NCI-H1048 (cell line): ENCODE measurements at regions not wholly inside any gene's neighbourhood (a gene's known extent, or its start where the extent isn't known, plus 50 kb on each side); places are given as distances from the start of the nearest gene placed in this dataset.
"Not testable (repeated sequence)": the region's sequence is repeated elsewhere in the genome, so short reads cannot be mapped to it uniquely, and the experiment has no call there.

ENCODE experiments used
- DNase-seq: peaks from one replicate; lab custom pipeline; 2025; lab: John Stamatoyannopoulos, UW

DNA sequence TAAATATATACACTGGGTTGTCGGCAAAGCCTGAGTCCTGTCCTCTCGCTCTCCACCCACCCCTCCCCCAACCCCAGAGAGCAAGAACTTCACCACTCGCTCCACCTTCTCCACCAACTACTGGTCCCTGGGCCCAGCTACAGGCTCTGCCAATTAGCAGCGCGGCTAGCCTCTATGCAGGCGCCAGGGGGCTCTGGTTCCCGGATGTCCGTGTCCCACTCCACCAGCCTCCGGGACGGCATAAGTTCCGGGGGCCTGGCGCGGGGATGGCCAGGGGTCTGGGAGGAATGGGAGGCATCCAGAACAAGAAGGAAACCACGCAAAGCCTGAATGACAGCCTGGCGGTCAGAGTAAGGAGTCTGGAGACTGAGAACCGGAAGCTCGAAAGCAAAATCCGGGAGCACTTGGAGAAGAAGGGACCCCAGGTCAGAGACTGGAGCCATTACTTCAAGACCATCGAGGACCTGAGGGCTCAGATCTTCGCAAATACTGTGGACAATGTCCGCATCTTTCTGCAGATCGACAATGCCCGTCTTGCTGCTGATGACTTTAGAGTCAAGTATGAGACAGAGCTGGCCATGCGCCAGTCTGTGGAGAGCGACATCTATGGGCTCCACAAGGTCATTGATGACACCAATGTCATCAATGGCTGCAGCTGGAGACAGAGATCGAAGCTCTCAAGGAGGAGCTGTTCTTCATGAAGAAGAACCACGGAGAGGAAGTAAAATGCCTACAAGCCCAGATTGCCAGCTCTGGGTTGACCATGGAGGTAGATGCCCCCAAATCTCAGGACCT, 224.3 kb upstream of the ID4 start:
- not testable (repeated sequence) for DNase-seq

DNA sequence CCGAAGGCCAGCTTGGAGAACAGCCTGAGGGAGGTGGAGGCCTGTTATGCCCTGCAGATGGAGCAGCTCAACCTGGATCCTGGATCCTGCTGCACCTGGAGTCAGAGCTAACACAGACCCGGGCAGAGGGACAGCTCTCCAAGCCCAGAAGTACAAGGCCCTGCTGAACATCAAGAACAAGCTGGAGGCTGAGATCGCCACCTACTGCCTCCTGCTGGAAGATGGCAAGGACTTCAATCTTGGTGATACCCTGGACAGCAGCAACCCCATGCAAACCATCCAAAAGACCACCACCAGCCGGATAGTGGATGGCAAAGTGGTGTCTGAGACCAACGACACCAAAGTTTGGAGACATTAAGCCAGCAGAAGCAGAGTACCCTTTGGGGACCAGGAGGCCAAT, 223.5 kb upstream of the ID4 start:
- DNase-seq = no peak

DNA sequence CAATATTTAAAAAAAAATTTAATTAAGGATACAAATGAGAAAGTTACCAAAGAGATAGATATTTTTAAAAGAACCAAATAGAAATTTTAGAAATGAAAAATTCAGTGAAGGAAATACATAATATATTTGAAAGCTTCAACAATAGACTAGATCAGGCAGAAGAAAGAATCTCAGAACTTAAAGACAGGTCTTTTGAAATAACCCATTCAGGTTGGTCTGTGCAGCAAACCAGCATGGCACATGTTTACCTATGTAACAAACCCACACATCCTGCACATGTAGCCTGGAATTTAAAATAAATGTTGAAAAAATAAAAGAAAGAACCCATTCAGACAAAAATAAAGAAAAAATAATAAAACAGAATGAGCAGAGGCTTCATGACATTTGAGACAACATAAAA, 221.1 kb upstream of the ID4 start:
- DNase-seq = no peak

DNA sequence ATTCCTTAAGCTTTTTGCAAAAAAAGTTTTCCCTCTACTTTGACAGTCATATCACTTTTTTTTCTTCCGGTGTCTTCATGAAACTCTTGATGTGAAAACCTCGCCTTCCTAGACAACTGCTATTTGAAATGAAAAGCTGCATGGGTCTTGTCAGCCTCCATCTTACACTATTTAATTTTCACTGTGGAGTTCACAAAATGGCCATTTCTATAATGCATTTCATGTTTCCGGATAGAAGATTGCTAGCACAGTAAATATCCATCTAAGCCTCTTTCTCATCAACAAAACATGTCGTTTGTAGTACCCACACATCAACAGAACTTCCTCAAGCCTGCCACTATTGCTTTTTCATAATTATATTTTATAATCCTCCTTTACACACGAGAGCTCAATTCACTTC, 204.9 kb upstream of the ID4 start:
- no peak for DNase-seq

DNA sequence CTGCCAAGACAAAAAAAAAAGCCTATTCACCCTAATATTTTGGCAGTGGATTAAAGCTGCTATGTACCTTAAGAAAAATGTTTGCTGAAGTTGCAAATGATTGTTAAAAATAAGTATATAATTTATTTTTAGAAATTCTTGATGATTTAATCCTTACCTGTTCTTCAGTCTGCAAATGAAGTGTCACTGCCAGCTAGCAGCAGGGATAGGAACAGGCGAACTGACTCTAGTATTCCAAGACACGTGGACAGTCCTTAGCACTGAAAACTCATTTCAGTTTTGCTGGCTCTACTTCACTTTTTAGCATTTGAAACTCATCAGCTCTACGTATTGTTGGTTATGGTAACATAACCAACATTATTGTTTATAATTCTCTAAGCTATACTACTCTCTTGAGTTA, 204.4 kb upstream of the ID4 start:
- DNase-seq = no peak

DNA sequence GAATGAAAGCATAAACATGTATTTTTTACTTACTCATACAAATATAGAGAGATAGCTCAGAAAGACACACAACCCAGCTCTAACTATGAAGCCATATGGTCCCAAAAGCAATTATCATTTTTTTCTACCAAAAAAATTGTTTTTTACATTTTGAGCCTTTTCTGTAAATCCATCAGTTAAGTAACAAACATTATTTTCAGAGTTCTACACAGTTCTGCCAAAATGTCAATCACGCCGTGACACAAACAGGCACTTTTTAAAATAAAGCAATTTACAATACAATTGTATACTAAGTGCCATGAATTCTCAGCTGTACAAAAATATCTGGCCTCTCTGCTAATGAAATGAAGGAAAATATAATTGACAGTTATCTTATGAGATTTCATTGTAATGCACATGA, 201.4 kb upstream of the ID4 start:
- DNase-seq = no peak

DNA sequence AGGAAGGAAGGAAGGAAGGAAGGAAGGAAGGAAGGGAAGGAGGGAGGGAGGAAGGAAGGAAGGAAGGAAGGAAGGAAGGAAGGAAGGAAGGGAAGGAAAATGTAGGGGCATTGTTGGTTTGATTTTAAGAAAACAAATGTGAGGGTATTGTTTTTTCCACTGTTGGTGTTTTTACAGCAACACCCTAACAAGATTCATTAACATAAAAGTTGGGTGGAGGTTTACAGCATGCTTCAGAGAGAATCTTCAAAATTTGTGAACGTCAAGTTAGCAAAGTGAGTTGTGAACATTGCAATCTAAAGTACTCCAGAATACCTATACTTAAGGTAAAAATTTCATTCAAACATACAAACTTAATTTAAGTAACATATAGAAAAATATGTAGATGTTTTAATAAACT, 200.2 kb upstream of the ID4 start:
- DNase-seq = no peak

DNA sequence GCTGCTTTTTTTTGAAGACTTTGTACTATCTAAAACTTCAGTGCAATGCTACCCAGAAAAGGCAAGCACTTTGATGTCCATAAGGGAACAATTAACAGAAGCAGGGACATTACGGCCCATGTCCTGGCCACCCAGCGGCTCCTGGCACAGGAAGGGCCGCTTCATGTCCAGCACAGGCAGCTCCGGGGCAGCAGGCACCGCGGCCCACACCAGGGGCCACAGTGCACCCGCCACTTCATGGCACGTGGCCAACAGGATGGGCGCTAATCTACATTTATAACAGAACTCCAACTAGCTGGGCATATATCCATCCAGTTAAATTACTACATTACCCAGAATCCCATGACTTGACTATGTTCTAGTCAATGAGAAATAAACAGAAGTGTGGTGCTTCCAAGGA, 198.2 kb upstream of the ID4 start:
- no peak for DNase-seq

DNA sequence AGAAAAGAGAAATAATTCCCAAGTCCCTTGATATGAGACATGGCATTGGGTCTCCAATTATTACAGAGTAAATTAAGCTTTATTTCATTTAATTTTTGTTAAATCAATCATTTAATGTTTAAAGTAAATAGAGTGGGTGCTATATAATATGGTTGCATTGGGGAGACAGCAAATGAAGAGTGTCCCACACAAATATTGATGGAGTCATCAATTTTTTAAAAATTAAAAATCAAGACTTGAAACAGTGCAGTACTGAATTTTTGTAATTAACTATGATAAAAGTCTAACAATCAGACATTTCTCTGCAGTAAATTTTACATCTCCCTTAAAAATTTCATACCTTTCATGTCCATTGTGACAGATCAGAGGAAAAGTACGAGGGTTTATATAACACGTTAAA, 193.9 kb upstream of the ID4 start:
- DNase-seq = no peak

DNA sequence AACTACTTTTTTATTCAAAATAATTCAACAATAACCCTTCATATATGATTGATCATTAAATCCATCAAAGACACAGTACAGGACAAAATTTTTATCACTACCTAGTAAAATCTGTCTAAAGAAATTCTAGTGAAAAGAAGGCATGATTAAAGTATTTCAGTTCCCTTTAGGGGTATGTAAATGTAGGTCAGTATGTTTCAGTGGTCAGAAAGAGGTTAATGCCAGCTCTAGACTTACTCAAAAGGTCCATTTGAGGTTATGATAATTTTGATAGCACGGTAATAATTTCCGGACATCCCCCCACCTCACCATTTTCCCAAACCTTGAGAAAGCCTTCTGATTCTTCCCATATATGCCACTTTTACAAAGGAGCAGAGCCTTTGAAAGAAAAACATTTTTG, 193.5 kb upstream of the ID4 start:
- DNase-seq = no peak

DNA sequence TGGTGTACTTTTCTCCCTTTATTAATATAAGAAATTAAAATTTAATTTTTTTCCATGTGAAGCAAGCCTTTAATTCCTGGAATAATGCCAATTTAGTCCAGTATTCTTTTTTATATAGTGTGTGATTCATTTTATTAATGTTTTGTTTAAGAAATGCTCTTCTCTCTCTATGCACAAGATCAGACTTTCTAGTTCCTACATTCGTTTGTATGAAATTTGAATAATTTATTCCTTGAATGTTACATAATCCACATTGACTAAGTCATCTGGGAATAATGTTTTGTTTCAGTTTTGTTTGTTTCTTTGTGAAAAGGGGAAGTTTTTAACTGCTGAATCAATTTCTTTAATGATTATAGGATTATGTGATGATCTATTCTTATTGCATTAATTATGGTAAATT, 181.4 kb upstream of the ID4 start:
- no peak for DNase-seq

DNA sequence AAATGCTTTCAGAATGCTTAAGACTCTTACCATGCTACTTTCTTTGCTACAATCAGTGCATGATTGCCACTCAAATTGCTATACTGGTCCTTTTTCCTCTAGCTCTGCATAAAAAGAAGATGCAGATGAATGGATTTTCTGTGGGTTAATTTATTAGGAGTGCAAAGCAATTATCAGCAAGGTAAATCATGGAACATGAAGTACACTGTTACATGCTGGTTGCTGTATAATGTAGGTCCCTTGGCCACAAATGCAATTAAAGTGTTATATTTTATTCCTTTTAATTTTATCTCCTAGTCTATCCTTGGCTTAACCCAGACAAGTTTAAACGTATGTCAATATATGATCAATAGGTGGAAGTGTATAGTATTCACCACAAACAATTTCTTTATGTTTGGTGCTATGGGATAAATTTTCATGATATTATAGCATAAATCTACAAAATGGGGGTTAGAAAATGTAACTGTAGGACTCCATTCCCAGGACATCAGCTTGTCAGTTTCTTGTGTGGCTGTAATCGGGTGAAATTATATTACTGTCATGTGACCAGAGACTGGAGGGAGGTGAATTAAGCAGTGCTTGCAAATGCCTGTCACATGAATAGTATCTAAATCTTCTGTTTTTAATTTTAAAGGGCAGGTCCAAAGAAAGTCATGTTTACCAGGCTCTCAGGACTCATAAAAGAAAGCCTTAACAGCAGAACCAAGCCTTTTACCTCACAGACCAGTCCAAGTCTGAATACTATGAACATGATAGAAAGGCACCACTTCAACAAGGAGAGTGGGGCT, 176.9 kb upstream of the ID4 start:
- no peak for DNase-seq

DNA sequence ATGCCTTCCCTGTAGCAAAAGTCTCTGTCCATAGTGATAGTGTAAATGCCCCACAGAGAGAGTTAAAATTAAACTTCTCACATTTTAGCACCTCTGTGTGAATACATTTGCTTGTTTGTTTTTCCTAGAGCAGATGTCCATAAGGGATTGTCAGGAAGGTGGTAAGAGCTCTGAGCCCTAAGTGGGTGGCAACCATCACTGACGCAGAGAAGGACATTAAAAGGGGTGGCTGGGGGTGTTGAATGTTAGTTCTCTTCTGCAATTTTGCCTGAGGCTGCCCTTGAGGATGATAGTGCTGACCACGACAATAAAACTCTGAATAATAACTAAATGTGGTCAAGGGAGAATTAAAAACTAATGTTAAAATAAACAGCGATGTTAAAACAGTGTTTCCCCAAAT, 174.3 kb upstream of the ID4 start:
- no peak for DNase-seq

DNA sequence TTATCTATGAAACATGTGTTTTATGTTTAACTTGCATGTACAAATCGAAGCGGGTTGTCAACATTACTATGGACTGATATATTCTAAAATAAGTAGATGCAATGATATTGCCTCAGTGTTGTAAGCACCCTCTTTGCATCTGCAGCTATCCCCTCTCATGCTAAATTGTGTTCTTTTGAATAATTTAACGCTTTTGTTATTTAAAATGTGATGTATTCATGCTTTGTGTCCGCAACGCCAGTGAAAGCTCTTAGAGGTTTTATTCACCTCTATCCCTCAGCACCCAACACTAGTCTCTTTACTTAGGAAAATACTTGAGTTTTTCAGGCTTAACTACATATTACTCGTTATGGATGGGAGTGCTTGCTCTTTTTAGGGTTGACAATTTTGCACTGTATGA, 173.7 kb upstream of the ID4 start:
- DNase-seq = no peak

DNA sequence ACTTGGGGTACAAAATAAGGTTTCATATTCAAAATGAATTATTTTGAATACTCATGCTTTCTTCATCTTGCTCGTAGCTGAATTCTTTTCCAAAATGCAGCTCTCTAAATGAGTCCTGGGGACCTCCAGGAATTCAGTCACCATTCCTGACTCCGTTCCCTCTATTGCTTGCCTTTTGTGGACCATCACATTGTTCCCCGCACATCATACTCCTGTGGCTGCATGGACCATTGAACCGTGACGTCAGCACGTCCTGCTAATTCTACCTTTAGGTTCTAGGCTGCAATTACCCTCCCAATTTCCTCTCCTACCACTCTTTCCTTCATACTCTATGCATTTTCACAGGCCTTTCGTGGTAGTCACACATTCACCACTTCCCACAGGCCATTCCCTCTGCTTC, 173.1 kb upstream of the ID4 start:
- DNase-seq = no peak

DNA sequence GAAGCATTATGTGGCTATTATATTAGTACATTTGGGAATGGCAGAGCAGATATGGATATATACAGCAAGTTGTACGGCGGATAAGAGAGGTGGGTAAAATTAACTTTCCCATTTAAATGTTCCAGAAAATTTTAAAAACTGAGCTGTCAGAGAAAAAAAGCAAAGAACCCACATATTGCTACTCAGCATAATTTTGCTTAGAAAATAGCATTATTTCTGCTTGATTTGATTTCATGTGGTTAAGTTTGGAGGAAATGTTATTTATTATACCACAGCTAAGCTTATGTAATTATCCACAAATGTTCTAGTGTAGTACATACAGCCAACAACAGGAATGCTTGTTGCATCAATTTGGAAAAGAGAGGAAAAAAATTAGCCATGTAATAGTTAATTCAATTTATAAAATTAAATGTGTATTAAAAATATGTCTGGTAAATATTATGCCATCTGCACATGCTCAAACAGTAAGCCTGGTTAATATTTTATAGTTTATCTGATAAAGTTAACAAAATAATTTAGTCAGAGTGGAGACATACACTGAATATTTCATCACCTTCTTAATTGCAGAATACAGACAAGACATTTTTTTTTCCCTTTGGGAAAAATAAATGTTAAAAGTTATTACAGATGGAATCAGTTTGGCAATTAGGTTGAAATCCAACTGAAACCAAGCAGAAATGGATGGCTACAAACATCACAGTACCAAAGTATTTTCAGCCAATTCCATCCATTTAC, 172.1 kb upstream of the ID4 start:
- no peak for DNase-seq

DNA sequence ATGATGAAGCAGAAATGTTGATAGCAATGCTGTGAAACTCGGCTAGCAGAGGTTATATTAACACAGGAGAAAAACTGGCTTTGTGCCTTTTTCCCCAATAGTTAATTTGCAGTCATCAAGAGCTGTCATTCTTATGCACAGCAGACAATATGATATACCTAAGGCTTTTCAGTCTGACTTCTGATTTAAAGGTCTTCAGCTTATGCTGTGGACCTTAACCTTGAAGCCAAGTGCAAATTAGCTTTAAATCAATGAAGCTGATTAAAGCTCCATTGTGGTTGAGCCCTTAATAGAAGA, 171.6 kb upstream of the ID4 start:
- DNase-seq = no peak

DNA sequence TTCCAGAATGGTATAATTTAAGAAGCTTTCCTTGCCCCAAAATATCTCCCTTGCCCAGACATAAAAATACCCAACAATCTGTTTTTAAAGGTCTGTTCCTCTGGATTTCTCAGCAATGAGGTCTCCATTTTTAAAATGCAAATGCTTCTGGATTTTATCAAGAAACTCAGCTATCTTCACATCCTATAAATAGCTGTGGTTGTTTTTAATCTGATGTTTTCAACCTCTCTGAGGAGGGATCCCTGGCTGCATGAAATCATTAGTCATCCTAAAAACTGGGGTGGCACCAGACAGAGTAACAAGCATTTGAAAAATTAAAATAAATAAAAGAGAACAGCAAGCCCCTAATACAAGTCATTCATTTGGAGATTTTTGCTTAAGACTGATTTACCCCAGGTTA, 168.5 kb upstream of the ID4 start:
- no peak for DNase-seq

DNA sequence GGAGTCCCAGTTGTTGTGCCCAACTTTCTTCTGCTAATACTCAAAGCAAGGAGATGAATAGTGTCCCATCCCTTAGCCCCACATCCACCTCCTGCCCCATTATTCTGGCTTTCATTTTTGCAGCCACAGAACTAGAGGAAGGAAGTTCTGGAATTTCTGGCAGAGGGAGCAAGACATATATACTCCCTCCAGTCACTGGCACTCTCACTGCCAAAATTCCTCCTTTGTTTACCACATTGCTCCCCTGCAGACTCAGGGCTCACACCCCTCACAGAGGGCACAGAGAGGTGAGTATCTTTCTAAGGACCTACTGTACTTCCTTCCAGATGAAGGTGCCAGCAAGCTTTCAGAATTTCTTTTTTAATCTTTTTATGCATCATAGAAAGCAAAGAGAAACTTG, 168.0 kb upstream of the ID4 start:
- no peak for DNase-seq

DNA sequence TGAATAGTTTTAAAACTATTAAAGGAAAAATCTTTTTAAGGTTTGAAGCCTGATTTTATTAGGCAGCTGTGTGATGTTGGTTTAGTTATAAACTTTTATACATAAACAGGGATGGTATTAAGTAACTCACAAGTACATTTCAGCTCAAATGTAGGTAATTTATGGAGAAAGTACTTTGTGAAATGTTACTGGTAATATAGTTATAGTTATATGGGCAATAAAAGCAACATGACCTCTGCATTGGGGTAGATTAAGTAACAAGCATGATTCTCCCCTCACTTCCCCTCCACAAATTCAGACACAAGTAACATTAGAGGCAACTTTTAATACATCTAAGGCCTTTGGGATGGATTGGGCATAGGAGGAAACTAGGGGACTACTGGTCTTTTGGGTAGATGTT, 154.3 kb upstream of the ID4 start:
- no peak for DNase-seq

DNA sequence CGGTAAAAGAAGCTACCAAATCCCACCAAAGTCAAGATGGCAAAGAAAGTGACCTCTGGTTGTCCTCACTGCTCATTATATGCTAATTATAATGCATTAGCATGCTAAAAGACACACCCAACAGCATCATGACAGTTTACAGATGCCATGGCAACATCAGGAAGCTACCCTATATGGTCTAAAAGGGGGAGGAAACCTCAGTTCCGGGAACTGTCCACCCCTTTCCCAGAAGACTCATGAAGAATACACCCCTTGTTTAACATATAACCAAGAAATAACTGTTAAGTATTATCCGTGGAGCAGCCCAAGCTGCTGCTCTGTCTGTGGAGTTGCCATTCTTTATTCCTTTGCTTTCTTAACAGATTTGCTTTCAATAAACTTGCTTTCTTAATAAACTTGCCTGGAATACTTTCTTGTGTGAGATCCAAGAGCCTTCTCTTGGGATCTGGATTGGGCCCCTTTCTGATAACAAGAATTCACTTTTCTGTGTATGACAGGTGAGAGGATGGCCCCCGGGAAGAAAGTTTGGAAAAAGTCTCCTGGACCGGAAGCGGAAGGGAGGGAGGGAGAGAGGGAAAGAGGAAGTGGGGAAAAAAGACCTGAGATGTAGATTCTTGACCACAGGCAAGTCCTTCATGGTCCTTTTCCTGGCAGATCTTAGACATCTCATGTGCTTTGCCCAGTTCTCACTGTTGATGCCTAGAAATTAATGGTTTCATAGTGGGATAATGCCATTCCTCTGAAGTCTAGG, 146.7 kb upstream of the ID4 start:
- no peak for DNase-seq

DNA sequence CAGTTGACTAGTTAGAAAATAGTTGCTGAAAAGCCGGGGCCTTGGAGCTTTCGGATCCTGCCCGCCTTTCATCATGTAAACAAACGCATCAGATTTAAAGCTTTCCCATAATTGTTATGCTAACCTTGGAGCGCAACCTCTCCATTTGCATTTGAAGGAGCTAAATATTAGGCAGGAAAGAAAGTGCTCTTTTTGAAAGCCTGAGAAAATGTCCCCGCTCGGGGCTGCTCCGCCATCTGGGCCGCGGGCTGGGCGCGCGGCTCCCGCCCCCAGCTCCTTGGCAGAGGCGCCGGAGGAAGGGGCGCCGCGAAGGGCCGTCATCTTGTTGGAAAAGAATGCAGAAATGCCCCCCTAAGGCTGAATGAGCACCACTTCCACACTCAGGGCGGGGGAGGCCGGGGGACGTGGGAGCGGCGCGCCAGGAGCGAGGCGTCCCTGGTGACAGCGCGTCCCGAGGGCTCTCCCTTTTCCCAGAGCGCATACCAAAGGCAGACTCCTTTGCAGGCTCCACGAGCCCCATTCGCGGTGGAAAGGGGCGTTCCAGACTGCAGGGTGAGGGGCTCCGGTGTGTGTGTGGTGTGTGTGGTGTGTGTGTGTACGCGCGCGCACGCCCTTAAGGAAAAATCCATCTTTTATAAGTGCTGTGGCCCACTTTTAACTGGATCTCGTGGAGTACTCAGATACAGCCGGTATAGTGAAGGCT, 145.6 kb upstream of the ID4 start:
- no peak for DNase-seq
